ENCODE measurements at regions not wholly inside any gene's neighbourhood (a gene's known extent, or its start where the extent isn't known, plus 50 kb on each side); places are given as distances from the start of the nearest gene placed in this dataset.

GRCh38 chr1:58885998-58886397 lies 102.2 kb upstream of the JUN start:
- peak overlapping the region; percentile 78 for H3K27ac ChIP-seq
- TF ChIP-seq EZH2 (IDR thresholded peaks at IDR 0.05; ENCODE audit: borderline replicate concordance), result no peak
- TF ChIP-seq, protein P1, sequence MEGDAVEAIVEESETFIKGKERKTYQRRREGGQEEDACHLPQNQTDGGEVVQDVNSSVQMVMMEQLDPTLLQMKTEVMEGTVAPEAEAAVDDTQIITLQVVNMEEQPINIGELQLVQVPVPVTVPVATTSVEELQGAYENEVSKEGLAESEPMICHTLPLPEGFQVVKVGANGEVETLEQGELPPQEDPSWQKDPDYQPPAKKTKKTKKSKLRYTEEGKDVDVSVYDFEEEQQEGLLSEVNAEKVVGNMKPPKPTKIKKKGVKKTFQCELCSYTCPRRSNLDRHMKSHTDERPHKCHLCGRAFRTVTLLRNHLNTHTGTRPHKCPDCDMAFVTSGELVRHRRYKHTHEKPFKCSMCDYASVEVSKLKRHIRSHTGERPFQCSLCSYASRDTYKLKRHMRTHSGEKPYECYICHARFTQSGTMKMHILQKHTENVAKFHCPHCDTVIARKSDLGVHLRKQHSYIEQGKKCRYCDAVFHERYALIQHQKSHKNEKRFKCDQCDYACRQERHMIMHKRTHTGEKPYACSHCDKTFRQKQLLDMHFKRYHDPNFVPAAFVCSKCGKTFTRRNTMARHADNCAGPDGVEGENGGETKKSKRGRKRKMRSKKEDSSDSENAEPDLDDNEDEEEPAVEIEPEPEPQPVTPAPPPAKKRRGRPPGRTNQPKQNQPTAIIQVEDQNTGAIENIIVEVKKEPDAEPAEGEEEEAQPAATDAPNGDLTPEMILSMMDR (IDR thresholded peaks at IDR 0.05; ENCODE audit: poor library complexity), result no peak
- TF ChIP-seq EZH2phosphoT487 (IDR thresholded peaks at IDR 0.05; ENCODE audit: low read depth, severe bottlenecking, unreplicated experiment), result no peak
- no peaks in the 10 kb centered on the region for H3K27me3 ChIP-seq
- WGBS (ENCODE audit: low lambda C conversion rate, missing lambda C conversion rate), result 50% methylated on average over 5 of the region's 5 CpGs
- H3K4me3 ChIP-seq, result no peak overlapping the region
- no peak overlapping the region for H3K4me2 ChIP-seq
- no peaks in the 10 kb centered on the region for H4K20me1 ChIP-seq (ENCODE audit: insufficient read depth, poor library complexity, severe bottlenecking)
- H3K9me2 ChIP-seq (replicated peaks; ENCODE audit: insufficient read depth), result no peaks in the 10 kb centered on the region
- H2AFZ ChIP-seq, result no peak overlapping the region
- H3K79me2 ChIP-seq, result no peaks in the 10 kb centered on the region
- H3K36me3 ChIP-seq (replicated peaks; ENCODE audit: insufficient read depth, low read depth), result no peaks in the 10 kb centered on the region
- no peaks in the 10 kb centered on the region for H3K9me3 ChIP-seq (ENCODE audit: low read depth)
- H3K4me1 ChIP-seq (ENCODE audit: insufficient read depth), result peaks cover 55% of the 10 kb centered on the region
- no peak for DNase-seq (ENCODE audit: low spot score)

DNA sequence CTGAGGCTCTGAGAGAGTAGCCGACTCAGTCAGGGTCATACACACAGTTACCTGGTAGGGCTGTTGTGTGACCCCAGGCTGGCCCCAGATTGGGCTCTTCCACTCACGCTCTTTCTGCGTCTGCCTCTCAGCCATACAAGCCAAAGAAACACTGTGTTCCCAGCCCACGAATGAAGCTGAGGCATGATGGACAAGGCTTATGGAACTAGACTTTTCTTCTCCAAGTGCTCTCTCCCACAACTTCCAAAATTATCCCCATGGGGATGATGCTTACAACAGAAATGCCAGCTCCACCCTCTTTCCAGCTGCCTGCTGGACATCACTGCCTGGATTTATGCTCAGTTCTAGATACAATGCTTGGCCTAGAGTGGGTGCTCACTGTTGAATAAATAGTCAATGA lies 102.8 kb upstream of the JUN start:
- no peak for DNase-seq (ENCODE audit: low spot score)
- Histone ChIP-seq H3K4me2 (no peak overlapping the region), H4K20me1 (ENCODE audit: insufficient read depth, poor library complexity, severe bottlenecking) (no peaks in the 10 kb centered on the region), H3K27me3 (no peaks in the 10 kb centered on the region), H3K36me3 (replicated peaks; ENCODE audit: insufficient read depth, low read depth) (no peaks in the 10 kb centered on the region), H3K9me3 (ENCODE audit: low read depth) (no peaks in the 10 kb centered on the region), H3K27ac (peak overlapping the region; percentile 78), H3K9me2 (replicated peaks; ENCODE audit: insufficient read depth) (no peaks in the 10 kb centered on the region), H3K4me1 (ENCODE audit: insufficient read depth) (peaks cover 55% of the 10 kb centered on the region), H3K79me2 (no peaks in the 10 kb centered on the region), H3K4me3 (no peak overlapping the region), H2AFZ (no peak overlapping the region)
- no peak for TF ChIP-seq EZH2phosphoT487 (IDR thresholded peaks at IDR 0.05; ENCODE audit: low read depth, severe bottlenecking, unreplicated experiment)
- no peak for TF ChIP-seq EZH2 (IDR thresholded peaks at IDR 0.05; ENCODE audit: borderline replicate concordance)
- TF ChIP-seq, protein P1 (IDR thresholded peaks at IDR 0.05; ENCODE audit: poor library complexity), result no peak
- 85% methylated on average over 4 of the region's 4 CpGs for WGBS (ENCODE audit: low lambda C conversion rate, missing lambda C conversion rate)

DNA sequence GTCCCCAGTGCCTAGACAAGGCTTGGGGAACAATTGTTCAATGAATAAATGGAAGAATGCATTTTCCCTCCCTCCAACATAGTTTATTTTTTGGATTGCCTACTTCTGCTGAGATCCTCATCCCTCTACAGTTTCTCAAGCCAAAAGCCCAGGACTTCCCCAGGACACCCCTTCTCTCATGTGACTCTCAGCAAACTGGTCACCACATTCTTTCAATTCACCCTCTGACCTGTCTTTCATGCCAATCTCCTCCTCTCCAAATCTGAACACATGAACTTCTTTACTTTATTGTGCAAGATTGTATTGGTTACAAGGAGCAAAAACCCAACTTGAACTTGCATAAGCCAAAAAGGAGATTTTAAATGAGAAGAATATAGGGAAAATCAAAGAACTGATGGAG lies 103.2 kb upstream of the JUN start:
- Histone ChIP-seq H2AFZ (no peak overlapping the region), H3K27ac (peak overlapping the region; percentile 78)

More for the DNA sequence above, 103.2 kb upstream of the JUN start:
- H3K4me1 ChIP-seq (ENCODE audit: insufficient read depth), result peaks cover 51% of the 10 kb centered on the region
- H3K79me2 ChIP-seq, result no peaks in the 10 kb centered on the region
- no peaks in the 10 kb centered on the region for H3K9me3 ChIP-seq (ENCODE audit: low read depth)
- no peaks in the 10 kb centered on the region for H3K36me3 ChIP-seq (replicated peaks; ENCODE audit: insufficient read depth, low read depth)
- DNase-seq (ENCODE audit: low spot score), result no peak
- TF ChIP-seq EZH2phosphoT487 (IDR thresholded peaks at IDR 0.05; ENCODE audit: low read depth, severe bottlenecking, unreplicated experiment) (no peak), EZH2 (IDR thresholded peaks at IDR 0.05; ENCODE audit: borderline replicate concordance) (no peak)
- TF ChIP-seq, protein P1 (IDR thresholded peaks at IDR 0.05; ENCODE audit: poor library complexity), result no peak
- no peak overlapping the region for H3K4me2 ChIP-seq
- H3K4me3 ChIP-seq, result no peak overlapping the region
- no peaks in the 10 kb centered on the region for H4K20me1 ChIP-seq (ENCODE audit: insufficient read depth, poor library complexity, severe bottlenecking)
- H3K9me2 ChIP-seq (replicated peaks; ENCODE audit: insufficient read depth), result no peaks in the 10 kb centered on the region
- no peaks in the 10 kb centered on the region for H3K27me3 ChIP-seq

Measured in hepatocyte (in vitro differentiated cells).